ENCODE measurements at regions not wholly inside any gene's neighbourhood (a gene's known extent, or its start where the extent isn't known, plus 50 kb on each side); places are given as distances from the start of the nearest gene placed in this dataset.

- DNase-seq, result peak; percentile 23
These were observed 278.0 kb downstream of the METTL4 start for GRCh38 chr18:2293109-2293839.

DNA sequence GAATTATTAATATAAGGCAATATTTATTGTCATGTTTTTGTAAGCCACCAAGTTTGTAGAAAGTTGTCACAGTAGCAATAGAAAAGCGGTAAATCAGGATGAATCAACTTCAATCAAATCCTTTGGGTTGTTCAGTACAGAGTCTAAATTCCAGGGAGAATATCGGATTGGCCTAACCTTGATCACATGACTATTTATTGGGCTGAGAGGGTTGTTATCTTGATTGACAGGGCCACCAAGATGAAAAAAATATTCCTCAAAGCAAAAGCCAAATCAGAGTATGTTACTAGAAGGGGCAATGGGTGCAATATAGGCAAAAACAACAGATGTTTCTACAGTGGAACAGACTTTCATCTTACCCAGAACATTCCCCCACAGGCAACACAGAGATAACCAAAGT is 270.0 kb downstream of the METTL4 start:
- no peak for DNase-seq

GRCh38 chr18:2302012-2302411 is 269.3 kb downstream of the METTL4 start:
- no peak for DNase-seq

DNA sequence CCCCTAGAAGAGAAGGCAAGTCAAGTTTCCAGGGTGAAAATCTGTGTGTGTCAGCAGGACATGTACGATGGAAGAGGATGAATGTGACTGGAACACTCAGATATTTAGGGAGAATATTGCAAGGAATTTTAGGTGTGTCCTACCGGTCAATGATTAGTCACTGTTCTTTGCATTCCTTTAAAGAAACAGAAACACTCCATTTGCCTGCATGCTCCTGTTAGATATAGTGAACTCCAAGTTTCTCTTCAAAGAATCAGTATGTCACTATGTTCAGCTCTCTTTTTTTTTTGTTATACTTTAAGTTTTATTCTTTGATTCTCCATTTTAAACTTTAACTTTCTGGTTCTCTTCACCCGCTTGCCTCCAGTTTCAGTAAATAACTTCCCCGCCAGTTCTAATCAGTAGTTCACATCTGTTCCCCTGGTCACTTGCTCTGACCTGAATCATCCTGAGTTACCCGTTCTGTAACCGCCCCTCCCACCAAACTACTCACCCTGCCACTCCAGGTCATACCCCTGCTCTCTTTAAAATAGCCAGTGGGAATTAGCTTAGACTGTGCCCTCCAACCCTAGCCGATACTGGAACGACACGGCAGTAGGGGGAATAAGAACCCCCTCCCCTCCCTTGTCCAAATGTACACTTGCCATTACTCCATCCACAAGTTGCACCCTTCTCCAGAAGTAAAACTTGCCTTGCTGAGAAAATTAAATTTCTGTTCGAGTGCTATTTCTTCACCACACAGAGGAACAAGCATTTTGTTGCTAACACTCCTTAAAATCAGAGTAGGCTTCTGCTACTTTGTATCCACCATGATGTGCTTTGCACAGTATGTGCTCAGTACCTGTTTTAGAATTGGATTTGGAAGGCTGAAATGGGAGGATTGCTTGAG is 268.4 kb downstream of the METTL4 start:
- no peak for DNase-seq

DNA sequence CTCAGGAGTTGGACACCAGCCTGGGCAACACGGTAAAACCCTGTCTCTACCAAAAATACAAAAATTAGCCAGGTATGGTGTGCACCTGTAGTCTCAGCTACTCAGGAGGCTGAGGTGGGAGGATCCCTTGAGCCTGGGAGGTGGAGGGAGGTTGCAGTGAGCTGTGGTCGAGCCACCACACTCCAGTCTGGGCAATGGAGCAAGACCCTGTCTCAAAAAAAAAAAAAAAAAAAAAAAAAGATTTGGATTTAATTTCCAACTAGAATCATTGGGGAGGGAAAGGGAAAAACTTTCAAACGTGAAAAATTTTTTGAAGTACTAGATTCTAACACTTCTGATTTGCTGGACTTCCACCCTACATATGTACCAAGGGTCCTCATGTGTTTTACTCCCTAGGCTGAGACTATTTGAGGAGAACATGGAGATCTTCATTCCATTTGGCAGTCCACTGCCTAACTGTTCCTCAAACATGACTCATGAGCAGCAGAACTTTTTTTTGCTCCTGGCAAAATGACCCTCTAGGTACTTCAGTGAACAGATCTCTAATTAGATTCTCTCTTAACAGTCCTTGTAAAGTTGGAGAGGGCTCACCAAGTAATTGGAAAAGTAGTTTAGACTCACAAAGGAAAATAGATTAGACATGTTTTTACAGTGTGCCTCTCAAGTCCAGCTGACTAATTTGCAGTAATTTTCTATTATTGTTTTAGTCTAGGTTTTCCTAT is 267.6 kb downstream of the METTL4 start:
- no peak for DNase-seq

DNA sequence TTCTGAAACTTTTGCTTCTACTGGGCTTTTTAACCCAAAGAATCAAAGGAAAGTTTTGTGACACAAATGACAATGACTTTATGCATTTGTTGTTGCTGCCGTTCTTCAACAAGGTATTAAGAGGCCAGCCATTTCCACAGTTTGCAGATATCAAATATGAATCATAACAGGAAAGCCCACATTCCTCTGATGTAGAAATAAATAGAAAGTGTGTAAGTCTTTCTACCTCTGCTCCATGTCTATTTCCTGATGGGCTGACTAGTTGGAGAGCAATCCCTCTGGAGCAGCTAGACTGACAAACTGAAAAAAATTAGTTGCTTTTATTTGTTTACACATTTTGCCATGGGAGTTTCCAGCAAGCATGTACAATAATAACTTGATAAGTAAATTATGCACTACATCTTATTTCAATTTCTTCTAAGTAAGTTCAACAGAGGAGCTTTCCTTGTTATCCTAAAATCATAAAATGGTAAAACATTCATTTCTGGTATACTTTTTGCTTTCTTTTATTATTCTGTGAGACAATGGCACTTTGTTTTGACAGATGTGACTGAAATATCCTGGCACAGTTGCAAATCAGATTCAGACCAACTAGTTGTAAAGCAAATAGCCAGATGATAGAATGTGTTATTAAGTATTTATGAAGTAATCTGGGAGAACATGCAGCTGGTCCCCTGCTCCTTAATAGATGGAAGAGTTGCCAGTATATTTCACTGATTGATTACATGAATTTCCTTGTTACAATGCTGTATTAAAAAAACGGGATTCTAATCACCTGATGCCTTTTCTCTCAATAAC is 266.7 kb downstream of the METTL4 start:
- no peak for DNase-seq

DNA sequence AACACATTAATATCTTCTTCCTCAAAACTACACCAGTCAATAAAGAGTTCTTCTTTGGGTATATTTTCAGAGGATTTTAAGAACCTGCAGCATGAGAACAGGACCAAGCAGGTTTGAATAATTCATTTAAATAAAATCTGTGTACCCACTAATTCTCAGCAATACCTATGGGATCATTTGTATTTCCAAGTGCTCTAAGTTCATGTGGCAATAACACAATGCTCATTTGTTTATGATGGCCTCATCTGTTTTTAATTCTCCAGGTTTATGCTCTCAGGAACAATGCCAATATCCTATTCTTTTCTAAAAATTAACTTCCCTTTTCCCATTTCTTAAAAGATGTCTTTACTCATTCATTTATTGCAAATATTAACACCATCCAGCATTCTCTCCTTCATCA is 264.7 kb downstream of the METTL4 start:
- no peak for DNase-seq

DNA sequence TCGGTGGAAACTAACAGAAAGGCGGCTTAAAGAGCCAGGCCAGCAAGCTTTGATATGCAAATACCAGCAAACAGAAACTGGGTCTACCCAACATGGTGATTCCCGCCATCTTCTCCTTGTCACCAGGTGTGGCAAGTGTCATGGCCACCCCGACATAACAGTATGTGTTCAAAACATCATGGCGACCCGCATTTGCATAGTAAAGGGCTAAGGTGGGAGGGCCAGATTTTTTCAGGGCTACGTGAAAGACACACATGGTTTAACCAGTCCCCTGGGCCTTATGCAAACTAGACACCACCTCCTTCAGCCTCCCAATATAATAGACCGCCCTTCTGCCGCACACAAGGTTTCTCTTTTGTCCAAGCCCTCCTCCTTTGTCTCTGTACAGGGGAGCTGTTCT is 260.4 kb downstream of the METTL4 start:
- DNase-seq, result no peak

DNA sequence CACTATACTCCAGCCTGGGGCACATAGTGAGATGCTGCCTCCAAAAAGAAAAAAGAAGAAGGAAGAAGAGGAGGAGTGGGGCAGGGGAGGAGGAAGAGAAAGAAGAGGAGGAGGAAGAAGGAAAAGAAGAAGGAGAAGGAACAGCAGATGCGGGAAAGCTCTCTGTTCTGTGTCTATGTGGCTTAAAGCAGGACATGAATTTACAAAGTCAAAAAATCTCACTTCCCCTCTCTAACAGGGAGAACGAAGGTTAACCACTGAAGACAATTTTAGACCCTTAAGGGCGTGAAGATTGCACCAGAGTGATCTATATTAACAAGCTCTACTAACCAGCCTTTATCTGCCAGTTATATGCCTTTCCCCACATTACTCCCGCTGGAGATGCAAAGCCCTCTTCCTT is 258.9 kb downstream of the METTL4 start:
- no peak for DNase-seq

- no peak for DNase-seq
These were observed 258.0 kb downstream of the METTL4 start for GRCh38 chr18:2313332-2313731.

- no peak for DNase-seq
These were observed 255.1 kb downstream of the METTL4 start for GRCh38 chr18:2316082-2316750.

GRCh38 chr18:2316751-2317696 is 254.3 kb downstream of the METTL4 start:
- DNase-seq, result no peak

DNA sequence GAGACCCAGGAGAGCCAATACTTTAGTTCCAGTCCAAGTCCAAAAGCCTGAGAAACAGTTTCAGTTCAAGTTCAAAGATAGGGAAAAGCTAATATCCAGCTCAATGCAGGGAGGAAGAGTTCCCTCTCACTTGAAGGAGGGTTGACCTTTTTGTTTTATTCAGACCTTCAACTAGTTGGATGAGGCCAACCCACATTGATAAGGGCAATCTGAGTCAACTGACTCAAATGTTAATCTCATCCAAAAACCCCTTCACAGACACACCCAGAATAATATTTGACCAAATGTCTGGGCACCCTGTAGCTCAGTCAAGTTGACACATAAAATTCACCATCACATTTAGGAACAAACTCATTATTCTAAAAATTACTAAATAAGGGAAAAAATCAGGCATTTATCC is 246.8 kb downstream of the METTL4 start:
- no peak for DNase-seq

DNA sequence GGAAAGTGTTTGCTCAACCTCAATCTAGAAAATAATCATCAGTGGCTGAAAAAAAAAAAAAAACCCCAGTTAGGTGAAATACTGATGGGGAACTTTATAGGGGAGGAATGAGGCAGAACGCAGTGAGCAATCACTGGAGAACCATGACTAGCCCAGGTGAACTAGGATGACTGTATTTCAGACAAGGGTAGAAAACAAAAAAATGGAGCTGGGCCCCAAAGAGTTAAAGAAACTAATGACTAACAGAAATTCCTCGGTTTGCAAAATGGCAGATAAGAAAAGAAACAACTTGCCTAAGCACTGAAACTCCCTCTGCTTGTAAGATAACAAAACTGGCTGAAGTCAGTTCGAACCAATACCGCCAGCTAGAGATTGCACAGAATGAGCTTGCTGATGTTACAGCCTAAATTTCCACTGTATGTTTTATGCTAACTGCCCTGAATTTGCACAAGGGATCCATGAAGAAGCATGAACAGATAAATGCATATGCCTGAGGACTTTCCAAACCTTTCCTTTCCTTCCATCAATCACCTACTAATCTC is 245.9 kb downstream of the METTL4 start:
- no peak for DNase-seq

GRCh38 chr18:2325933-2326332 is 245.4 kb downstream of the METTL4 start:
- no peak for DNase-seq

DNA sequence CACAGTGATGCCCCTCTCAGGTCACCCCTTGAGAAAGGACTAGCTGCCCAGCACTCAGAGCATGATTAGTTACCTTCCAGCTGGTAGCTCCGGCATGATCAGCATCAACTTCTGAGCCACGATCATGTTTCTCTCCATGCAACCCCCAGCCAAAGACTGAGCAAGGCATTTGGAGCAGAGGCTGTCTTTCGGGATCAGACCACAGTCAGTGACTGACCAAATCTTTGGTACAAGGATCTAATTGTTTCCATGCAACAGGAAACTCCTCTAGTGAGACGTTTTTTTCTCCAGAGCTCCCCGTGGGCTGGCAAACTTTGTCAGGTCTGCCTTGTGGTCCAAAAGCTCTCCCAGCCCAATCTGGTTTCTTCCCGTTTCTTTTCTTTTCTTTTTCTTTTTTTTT is 244.3 kb downstream of the METTL4 start:
- no peak for DNase-seq

DNA sequence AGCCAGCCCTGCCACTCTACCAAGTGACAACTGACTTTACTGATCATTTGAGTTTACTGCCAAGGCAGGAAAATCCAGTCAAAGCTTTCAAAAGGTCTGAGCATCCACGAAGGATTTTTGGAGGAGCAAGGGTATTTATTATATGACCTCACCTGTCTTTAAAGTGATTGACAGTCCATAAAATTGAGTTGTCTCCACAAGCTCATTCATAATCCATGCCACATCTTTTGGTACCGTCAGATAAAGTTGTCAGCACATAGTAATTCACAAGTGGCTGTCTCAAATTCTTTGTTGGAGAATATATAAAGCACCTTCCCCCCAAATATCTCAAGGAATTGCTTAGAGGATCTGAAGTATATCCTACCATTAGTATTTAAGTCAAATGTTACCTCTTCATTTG is 240.5 kb downstream of the METTL4 start:
- DNase-seq, result no peak

DNA sequence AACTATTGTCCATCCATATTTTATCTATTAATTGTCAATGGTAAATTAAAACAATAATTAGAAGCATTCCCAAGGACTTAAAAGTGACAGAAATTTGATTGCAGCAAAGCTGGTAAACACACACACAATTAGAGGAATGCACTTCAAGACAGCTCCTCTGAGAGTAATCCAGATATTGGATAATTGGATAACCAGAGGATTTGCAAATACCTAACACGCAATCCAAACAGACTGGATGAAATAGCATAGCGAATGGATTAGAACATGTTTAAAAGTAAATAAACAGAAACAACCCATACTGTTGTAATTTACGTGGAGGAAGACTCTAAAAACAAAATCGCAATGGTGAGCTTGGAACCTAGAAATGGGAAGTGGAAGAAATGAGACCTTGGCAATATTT is 239.8 kb downstream of the METTL4 start:
- DNase-seq, result no peak

DNA sequence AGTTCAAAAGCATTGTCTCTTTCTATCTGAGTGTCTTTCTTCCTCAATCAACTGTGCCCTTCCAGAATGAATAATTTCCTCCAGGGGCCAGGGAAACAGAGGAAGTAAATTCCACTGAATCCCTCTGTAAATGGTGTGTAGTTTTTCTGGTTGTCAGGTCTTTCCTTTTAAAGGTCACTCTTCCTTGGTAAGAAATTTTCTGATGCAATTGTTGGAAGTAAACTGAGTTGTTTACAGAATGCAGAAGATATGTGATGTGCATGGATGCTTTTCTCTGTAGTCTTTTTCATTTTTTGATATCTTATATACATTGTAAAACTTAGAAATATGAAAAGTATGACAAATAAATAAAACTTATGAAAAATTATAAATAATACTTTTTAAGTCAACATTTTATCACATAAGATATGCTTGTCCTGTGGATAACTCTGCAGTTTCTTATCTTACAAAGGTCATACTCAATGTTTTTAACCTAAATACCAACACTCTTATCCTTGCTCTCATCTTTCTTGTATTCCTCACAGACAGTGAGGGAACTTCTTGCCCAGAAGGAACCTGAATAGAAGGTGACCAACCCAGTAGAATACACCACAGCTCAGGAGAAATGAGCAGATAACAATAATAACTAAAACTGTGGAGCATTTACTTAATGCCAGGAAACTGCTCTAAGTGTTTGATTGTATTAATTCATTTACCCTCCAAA is 234.5 kb downstream of the METTL4 start:
- DNase-seq, result no peak

- DNase-seq, result peak; percentile 20
These were observed 233.7 kb downstream of the METTL4 start for GRCh38 chr18:2337552-2338141.

Measured in RPMI8226 (cell line).